ENCODE measurements at regions not wholly inside any gene's neighbourhood (a gene's known extent, or its start where the extent isn't known, plus 50 kb on each side); places are given as distances from the start of the nearest gene placed in this dataset.

DNA sequence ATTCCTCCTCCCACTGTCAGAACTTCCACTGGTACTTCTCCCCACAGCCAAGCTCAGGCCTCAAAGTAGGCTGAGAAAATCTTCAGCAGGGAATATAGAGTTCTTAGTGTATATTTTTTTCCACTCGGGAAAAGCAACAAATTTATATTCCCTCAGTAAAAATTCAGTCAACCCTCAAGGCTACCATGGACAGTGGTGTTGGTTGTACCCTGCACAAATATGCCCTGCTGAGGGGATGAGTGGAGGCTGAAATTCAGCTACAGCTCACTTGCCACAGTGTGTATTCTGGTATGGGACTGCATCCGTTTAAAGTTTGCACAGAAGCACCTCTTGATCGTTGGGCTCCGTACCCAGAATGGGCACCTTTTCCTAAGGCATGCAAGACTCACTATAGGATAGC is 90.8 kb upstream of the LGALSL start:
- DNase-seq (no peak), ATAC-seq (no peak)
- TF ChIP-seq, protein P1, sequence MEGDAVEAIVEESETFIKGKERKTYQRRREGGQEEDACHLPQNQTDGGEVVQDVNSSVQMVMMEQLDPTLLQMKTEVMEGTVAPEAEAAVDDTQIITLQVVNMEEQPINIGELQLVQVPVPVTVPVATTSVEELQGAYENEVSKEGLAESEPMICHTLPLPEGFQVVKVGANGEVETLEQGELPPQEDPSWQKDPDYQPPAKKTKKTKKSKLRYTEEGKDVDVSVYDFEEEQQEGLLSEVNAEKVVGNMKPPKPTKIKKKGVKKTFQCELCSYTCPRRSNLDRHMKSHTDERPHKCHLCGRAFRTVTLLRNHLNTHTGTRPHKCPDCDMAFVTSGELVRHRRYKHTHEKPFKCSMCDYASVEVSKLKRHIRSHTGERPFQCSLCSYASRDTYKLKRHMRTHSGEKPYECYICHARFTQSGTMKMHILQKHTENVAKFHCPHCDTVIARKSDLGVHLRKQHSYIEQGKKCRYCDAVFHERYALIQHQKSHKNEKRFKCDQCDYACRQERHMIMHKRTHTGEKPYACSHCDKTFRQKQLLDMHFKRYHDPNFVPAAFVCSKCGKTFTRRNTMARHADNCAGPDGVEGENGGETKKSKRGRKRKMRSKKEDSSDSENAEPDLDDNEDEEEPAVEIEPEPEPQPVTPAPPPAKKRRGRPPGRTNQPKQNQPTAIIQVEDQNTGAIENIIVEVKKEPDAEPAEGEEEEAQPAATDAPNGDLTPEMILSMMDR (IDR thresholded peaks at IDR 0.05) = no peak
- TF ChIP-seq POLR2A (IDR thresholded peaks at IDR 0.05) = no peak
- 93 to 94% methylated on average over 4 of the region's 4 CpGs for whole genome bisulfite sequencing, 2 donors
- H3K36me3 ChIP-seq (replicated peaks in 1 of 2; ENCODE audit: insufficient read depth in 1 of 2, low read depth in 2 of 2) = no peaks in the 10 kb centered on the region
- H3K9me3 ChIP-seq = no peaks in the 10 kb centered on the region
- H3K27me3 ChIP-seq = no peaks in the 10 kb centered on the region
- intact Hi-C loops (cut with DNase I) = no loop called here
- peaks cover 66% of the 10 kb centered on the region for H3K4me1 ChIP-seq
- peak overlapping the region; percentile 85 to 91 (median 90) for H3K27ac ChIP-seq
- no peak overlapping the region for H3K4me3 ChIP-seq

DNA sequence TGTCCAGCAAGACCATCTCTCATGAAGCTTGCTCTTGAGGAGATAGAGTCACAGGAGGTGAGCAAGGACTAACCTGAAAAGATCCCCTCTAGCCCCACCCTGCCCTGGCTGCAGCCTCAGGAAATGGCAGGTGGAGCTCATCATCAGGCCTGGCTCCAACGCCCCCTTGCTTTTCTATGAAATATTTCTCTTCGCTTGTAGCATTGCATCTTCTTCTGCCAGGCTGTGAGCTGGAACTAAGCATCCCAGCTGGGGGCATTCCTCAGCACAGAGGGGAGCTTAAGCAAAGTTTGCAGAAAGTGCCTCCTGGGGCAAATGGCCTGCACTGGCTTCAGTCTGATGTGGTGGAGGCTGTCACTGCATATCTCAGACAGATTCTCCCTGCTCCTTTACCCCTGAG is 90.1 kb upstream of the LGALSL start:
- no peaks in the 10 kb centered on the region for H3K36me3 ChIP-seq (replicated peaks in 1 of 2; ENCODE audit: insufficient read depth in 1 of 2, low read depth in 2 of 2)
- TF ChIP-seq, protein P1 (IDR thresholded peaks at IDR 0.05) = no peak
- TF ChIP-seq POLR2A (IDR thresholded peaks at IDR 0.05) = no peak
- H3K4me3 ChIP-seq = no peak overlapping the region
- ATAC-seq = no peak
- no peaks in the 10 kb centered on the region for H3K9me3 ChIP-seq
- peaks cover 66% of the 10 kb centered on the region for H3K4me1 ChIP-seq
- intact Hi-C loops (cut with DNase I) = no loop called here
- WGBS, 2 donors = 42 to 96% methylated on average over 2 of the region's 2 CpGs
- DNase-seq = no peak
- H3K27me3 ChIP-seq = no peaks in the 10 kb centered on the region
- H3K27ac ChIP-seq = no peak overlapping the region

DNA sequence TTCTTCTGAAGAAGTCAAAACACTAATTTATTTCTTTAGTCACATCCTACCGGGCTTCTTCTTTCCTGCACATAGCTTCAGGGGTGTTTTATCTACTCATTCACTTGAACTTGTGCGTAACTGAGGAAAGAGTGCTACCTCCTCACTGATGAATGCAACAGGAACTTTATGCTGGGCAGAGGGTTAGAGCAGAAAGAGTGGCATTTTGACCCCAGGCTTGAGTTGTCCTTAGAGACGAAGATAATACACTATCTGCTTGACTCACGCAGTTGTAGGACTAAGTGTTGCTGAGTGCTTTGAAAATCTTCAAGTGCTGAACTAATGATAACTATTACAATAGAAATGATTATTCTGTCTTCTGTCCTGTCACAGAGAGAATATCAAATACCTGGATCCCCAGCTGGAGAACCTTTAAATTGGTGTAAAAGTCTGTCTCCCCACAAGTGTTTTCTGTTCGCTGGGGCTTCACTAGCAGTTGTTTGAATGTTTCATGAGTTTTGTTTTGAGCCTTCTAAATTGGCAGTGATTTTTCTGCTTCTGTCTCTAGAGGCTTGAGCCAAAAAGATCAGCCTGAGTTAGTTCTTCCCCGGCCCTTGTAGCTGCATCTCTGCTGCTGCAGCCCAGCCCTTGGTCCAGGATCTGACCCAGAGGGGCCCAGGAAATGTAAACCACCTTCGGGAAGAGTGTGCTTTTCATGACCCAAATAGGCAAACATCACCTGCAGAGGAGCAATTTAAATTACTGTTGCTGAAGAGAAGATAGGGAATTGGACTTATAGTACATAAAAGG is 86.3 kb upstream of the LGALSL start:
- Histone ChIP-seq H3K9me3 (no peaks in the 10 kb centered on the region), H3K36me3 (replicated peaks in 1 of 2; ENCODE audit: insufficient read depth in 1 of 2, low read depth in 2 of 2) (no peaks in the 10 kb centered on the region), H3K4me3 (no peak overlapping the region), H3K27ac (no peak overlapping the region), H3K4me1 (peaks cover 30% of the 10 kb centered on the region), H3K27me3 (no peaks in the 10 kb centered on the region)
- ATAC-seq (no peak), DNase-seq (no peak)
- TF ChIP-seq POLR2A (IDR thresholded peaks at IDR 0.05) = no peak
- TF ChIP-seq, protein P1 (IDR thresholded peaks at IDR 0.05) = no peak
- intact Hi-C loops (cut with DNase I) = no loop called here
- WGBS, 2 donors = 79 to 83% methylated on average over 7 of the region's 7 CpGs

DNA sequence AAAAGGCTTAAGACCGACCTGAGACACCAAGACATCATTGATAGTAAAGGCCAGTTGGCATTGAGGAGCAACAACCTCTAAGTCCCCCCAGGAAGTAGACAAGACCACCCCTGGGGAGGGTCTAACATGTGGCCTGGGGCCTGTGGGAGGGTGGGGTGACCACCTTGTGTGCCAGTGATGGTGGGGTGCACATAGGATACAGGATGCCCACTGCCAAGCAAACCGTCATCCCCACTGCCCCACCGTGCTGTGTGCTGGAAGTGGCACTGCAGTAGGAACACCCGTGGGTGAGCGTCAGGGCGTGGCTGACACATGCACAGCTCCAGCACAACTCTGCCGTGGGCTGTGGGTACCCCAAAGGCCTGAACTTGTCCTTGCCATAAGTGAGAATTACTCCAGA is 84.3 kb upstream of the LGALSL start:
- 83 to 89% methylated on average over 4 to 7 of the region's 7 CpGs for WGBS, 2 donors
- DNase-seq = no peak

More for the DNA sequence above, 84.3 kb upstream of the LGALSL start:
- Histone ChIP-seq H3K27me3 (no peaks in the 10 kb centered on the region), H3K27ac (no peak overlapping the region), H3K9me3 (no peaks in the 10 kb centered on the region), H3K4me1 (peaks cover 14% of the 10 kb centered on the region), H3K4me3 (no peak overlapping the region), H3K36me3 (replicated peaks in 1 of 2; ENCODE audit: insufficient read depth in 1 of 2, low read depth in 2 of 2) (no peaks in the 10 kb centered on the region)
- intact Hi-C loops (cut with DNase I) = no loop called here
- no peak for ATAC-seq
- TF ChIP-seq, protein P1 (IDR thresholded peaks at IDR 0.05) = no peak
- TF ChIP-seq POLR2A (IDR thresholded peaks at IDR 0.05) = no peak
